ENCODE measurements at regions not wholly inside any gene's neighbourhood (a gene's known extent, or its start where the extent isn't known, plus 50 kb on each side); places are given as distances from the start of the nearest gene placed in this dataset.

DNA sequence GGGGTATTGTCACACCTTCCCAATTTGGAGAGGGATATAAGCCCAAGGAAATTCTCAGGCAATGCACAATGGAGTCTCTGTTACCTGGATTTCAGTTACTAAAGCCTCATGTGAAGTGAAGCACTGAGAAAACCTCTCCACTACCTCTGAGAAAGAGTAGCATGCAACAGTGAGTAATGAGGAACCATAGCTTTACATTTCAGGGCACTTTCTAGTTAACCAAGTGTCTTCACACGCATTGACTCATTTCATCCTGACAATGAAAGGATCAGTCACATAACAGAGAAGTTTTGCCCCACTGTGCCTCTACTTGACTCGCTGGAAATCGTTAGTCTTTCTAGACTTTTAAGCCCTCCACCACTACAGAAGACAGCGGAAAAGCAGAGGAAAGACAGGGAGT lies 86.2 kb upstream of the ARID1B start:
- Histone ChIP-seq H3K9me3 (no peaks in the 10 kb centered on the region), H3K4me1 (no peaks in the 10 kb centered on the region), H3K27ac (no peak overlapping the region), H3K36me3 (no peaks in the 10 kb centered on the region), H3K4me3 (no peak overlapping the region), H3K27me3 (no peaks in the 10 kb centered on the region)
- no peak for DNase-seq (ENCODE audit: low spot score in 2 of 2)
- TF ChIP-seq, protein P1, sequence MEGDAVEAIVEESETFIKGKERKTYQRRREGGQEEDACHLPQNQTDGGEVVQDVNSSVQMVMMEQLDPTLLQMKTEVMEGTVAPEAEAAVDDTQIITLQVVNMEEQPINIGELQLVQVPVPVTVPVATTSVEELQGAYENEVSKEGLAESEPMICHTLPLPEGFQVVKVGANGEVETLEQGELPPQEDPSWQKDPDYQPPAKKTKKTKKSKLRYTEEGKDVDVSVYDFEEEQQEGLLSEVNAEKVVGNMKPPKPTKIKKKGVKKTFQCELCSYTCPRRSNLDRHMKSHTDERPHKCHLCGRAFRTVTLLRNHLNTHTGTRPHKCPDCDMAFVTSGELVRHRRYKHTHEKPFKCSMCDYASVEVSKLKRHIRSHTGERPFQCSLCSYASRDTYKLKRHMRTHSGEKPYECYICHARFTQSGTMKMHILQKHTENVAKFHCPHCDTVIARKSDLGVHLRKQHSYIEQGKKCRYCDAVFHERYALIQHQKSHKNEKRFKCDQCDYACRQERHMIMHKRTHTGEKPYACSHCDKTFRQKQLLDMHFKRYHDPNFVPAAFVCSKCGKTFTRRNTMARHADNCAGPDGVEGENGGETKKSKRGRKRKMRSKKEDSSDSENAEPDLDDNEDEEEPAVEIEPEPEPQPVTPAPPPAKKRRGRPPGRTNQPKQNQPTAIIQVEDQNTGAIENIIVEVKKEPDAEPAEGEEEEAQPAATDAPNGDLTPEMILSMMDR (IDR thresholded peaks at IDR 0.05): no peak
- TF ChIP-seq POLR2AphosphoS5 (IDR thresholded peaks at IDR 0.05) (no peak), POLR2A (IDR thresholded peaks at IDR 0.05) (no peak)
- intact Hi-C loops (cut with DNase I; ENCODE audit: low total_unique reads): no loop called here

GRCh38 chr6:156689656-156690055 lies 87.5 kb upstream of the ARID1B start:
- H3K9me3 ChIP-seq: no peaks in the 10 kb centered on the region
- no peaks in the 10 kb centered on the region for H3K27me3 ChIP-seq
- no peaks in the 10 kb centered on the region for H3K36me3 ChIP-seq
- no peaks in the 10 kb centered on the region for H3K4me1 ChIP-seq
- no peak overlapping the region for H3K27ac ChIP-seq
- H3K4me3 ChIP-seq: no peak overlapping the region
- intact Hi-C loops (cut with DNase I; ENCODE audit: low total_unique reads): loop anchor here (5.0 kb wide), 1 partner anchor 88 kb away; the partner anchor contains the start of gene ARID1B
- TF ChIP-seq POLR2A (IDR thresholded peaks at IDR 0.05) (no peak), POLR2AphosphoS5 (IDR thresholded peaks at IDR 0.05) (no peak)
- TF ChIP-seq, protein P1 (IDR thresholded peaks at IDR 0.05): no peak
- no peak for DNase-seq (ENCODE audit: low spot score in 2 of 2)

GRCh38 chr6:156688620-156688971 lies 88.6 kb upstream of the ARID1B start:
- intact Hi-C loops (cut with DNase I; ENCODE audit: low total_unique reads): loop anchor here (5.0 kb wide), 1 partner anchor 89 kb away; the partner anchor contains the start of gene ARID1B
- no peak overlapping the region for H3K4me3 ChIP-seq
- H3K36me3 ChIP-seq: no peaks in the 10 kb centered on the region
- no peak for DNase-seq (ENCODE audit: low spot score in 2 of 2)
- H3K27me3 ChIP-seq: no peaks in the 10 kb centered on the region
- TF ChIP-seq POLR2AphosphoS5 (IDR thresholded peaks at IDR 0.05): no peak
- no peak for TF ChIP-seq POLR2A (IDR thresholded peaks at IDR 0.05)
- TF ChIP-seq, protein P1 (IDR thresholded peaks at IDR 0.05): no peak
- peak overlapping the region; percentile 87 to 99 for H3K27ac ChIP-seq
- no peaks in the 10 kb centered on the region for H3K4me1 ChIP-seq
- no peaks in the 10 kb centered on the region for H3K9me3 ChIP-seq

DNA sequence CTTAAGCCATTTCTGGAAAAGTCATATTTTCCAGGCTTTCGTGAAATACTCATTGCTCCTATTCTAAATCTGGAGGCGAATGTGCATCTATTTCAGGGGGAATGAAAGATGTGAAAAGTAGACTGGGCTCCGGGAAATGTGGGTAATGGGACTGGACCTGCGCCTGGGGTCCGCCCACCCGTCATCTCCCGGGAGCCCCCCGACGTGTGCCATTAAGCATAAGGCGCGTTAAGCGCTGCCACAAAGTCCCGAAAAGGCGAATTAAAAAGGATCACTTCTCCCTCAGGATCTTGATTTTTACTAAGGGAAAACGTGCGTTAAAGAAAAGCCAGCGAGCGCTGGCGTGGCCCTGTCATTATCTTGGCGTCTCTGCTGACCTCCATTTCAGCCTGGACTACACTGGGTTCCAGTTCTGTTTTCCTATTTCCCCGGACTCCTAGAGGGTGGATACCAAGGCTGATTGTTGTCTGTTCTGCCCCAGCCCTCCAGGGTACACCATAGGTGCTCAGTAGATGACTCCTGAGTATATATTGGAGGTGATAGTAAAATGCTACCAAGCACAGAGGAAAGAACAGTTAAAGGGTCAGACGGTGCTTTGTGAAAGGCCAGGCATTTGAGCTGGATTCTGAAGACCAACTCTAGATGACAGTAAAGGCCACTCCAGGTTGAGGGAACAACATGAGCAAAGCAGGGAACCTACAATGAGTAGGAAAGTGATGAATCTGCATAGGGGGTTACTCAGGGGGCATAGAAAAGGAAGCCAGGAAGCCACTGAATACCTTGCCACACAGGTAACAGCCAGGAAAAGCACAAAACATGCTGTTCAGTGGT lies 89.2 kb upstream of the ARID1B start:
- no peaks in the 10 kb centered on the region for H3K4me1 ChIP-seq
- intact Hi-C loops (cut with DNase I; ENCODE audit: low total_unique reads): loop anchor here (5.0 kb wide), 1 partner anchor 89 kb away; the partner anchor contains the start of gene ARID1B
- H3K27me3 ChIP-seq: no peaks in the 10 kb centered on the region
- no peaks in the 10 kb centered on the region for H3K9me3 ChIP-seq
- H3K36me3 ChIP-seq: no peaks in the 10 kb centered on the region
- H3K27ac ChIP-seq: peak overlapping the region; percentile 87 to 99
- DNase-seq (ENCODE audit: low spot score in 2 of 2): no peak
- peak overlapping the region; percentile 59 to 82 (median 62) for H3K4me3 ChIP-seq
- TF ChIP-seq POLR2AphosphoS5 (IDR thresholded peaks at IDR 0.05) (peak; percentile 14 to 32 (median 19)), POLR2A (IDR thresholded peaks at IDR 0.05) (no peak)
- TF ChIP-seq, protein P1 (IDR thresholded peaks at IDR 0.05): no peak

All from breast epithelium (tissue), 4 donors.